ENCODE measurements at regions not wholly inside any gene's neighbourhood (a gene's known extent, or its start where the extent isn't known, plus 50 kb on each side); places are given as distances from the start of the nearest gene placed in this dataset.

GRCh38 chr1:23639460-23640095 is 52.0 kb upstream of the RPL11 start:
- no peak for DNase-seq (ENCODE audit: low read depth)

GRCh38 chr1:23638786-23639241 is 52.8 kb upstream of the RPL11 start:
- no peak for DNase-seq (ENCODE audit: low read depth)

GRCh38 chr1:23638188-23638619 is 53.4 kb upstream of the RPL11 start:
- no peak for DNase-seq (ENCODE audit: low read depth)

- no peak for DNase-seq (ENCODE audit: low read depth)
These were observed 55.6 kb upstream of the RPL11 start for GRCh38 chr1:23636009-23636408.

- DNase-seq (ENCODE audit: low read depth), result no peak
These were observed 56.6 kb upstream of the RPL11 start for GRCh38 chr1:23634840-23635651.

- no peak for DNase-seq (ENCODE audit: low read depth)
These were observed 57.1 kb upstream of the RPL11 start for GRCh38 chr1:23634518-23634839.

- DNase-seq (ENCODE audit: low read depth), result no peak
These were observed 59.0 kb upstream of the RPL11 start for GRCh38 chr1:23632479-23633160.

- no peak for DNase-seq (ENCODE audit: low read depth)
These were observed 61.8 kb upstream of the RPL11 start for GRCh38 chr1:23629708-23630290.

- DNase-seq (ENCODE audit: low read depth), result no peak
These were observed 62.6 kb upstream of the RPL11 start for GRCh38 chr1:23628951-23629387.

GRCh38 chr1:23627069-23627735 is 64.4 kb upstream of the RPL11 start:
- DNase-seq (ENCODE audit: low read depth), result no peak

GRCh38 chr1:23625929-23626535 is 65.6 kb upstream of the RPL11 start:
- no peak for DNase-seq (ENCODE audit: low read depth)

GRCh38 chr1:23625459-23625858 is 66.1 kb upstream of the RPL11 start:
- DNase-seq (ENCODE audit: low read depth), result no peak

- peak; percentile 53 for DNase-seq (ENCODE audit: low read depth)
These were observed 65.1 kb upstream of the ID3 start for GRCh38 chr1:23624440-23624839.

GRCh38 chr1:23622284-23622683 is 63.0 kb upstream of the ID3 start:
- DNase-seq (ENCODE audit: low read depth), result no peak

GRCh38 chr1:23620605-23621004 is 61.3 kb upstream of the ID3 start:
- DNase-seq (ENCODE audit: low read depth), result no peak

- DNase-seq (ENCODE audit: low read depth), result peak; percentile 81
These were observed 60.2 kb upstream of the ID3 start for GRCh38 chr1:23619299-23620188.

- no peak for DNase-seq (ENCODE audit: low read depth)
These were observed 59.3 kb upstream of the ID3 start for GRCh38 chr1:23618586-23619083.

- no peak for DNase-seq (ENCODE audit: low read depth)
These were observed 57.8 kb upstream of the ID3 start for GRCh38 chr1:23617084-23617521.

GRCh38 chr1:23616292-23616824 is 57.1 kb upstream of the ID3 start:
- no peak for DNase-seq (ENCODE audit: low read depth)

GRCh38 chr1:23615852-23616251 is 56.6 kb upstream of the ID3 start:
- DNase-seq (ENCODE audit: low read depth), result no peak

All from stimulated activated CD8-positive, alpha-beta memory T cell treated with anti-CD3 and anti-CD28 coated beads, Interleukin-12 subunit alpha, Interleukin-12 subunit beta, amount 100 ng/mL, for 4 hours (primary cell).